Keratinocyte (primary cell): ENCODE measurements at regions not wholly inside any gene's neighbourhood (a gene's known extent, or its start where the extent isn't known, plus 50 kb on each side); places are given as distances from the start of the nearest gene placed in this dataset.

Experiments
- DNase-seq: peaks from one replicate; pipeline ENCODE4 v3.0.0-alpha.2; 2011; ENCODE audit warnings: low read depth, missing footprints, low spot score
- FAIRE-seq: peaks from 2 replicates; lab custom pipeline; 2011; peaks lifted over from hg19 to GRCh38; lab: Jason Lieb, UNC
- H2AFZ ChIP-seq: 2 replicates; pipeline ENCODE4 v1.6.0; 2012; ENCODE audit warnings: low read length, control low read depth, inconsistent platforms; ENCODE audit not compliant: control insufficient read depth
- H3K27ac ChIP-seq: 2 replicates; pipeline ENCODE4 v1.5.1; 2011; ENCODE audit warnings: low read length; ENCODE audit not compliant: control insufficient read depth, insufficient read depth
- H3K27me3 ChIP-seq: 3 replicates; pipeline ENCODE4 v1.6.0; 2011; ENCODE audit warnings: low read length; ENCODE audit not compliant: control insufficient read depth, insufficient read depth; ENCODE audit errors: extremely low read depth
- H3K36me3 ChIP-seq, 2 experiments: 2 replicates in 1 of 2; 3 replicates in 1 of 2; pipeline ENCODE4 v1.5.1; 2011; ENCODE audit warnings: low read length in 2 of 2, mild to moderate bottlenecking in 1 of 2; ENCODE audit not compliant: control insufficient read depth in 2 of 2, insufficient read depth in 2 of 2; ENCODE audit errors: extremely low read depth in 1 of 2
- H3K4me1 ChIP-seq: 3 replicates; pipeline ENCODE4 v1.5.1; 2011; ENCODE audit warnings: low read length; ENCODE audit not compliant: control insufficient read depth, insufficient read depth; ENCODE audit errors: extremely low read depth
- H3K4me2 ChIP-seq: 3 replicates; pipeline ENCODE4 v1.6.0; 2011; ENCODE audit warnings: low read depth, low read length; ENCODE audit not compliant: control insufficient read depth, insufficient read depth; ENCODE audit errors: extremely low read depth
- H3K4me3 ChIP-seq, 3 experiments: fragments of 200-600 bp in 1 of 3; sonication (generic) in 1 of 3; 2 replicates in 2 of 3; 3 replicates in 1 of 3; pipeline ENCODE4 v1.5.1; 2011 to 2016; ENCODE audit warnings: low read length in 3 of 3, mild to moderate bottlenecking in 3 of 3, control low read depth in 2 of 3, inconsistent platforms in 1 of 3, low read depth in 1 of 3, mixed read lengths in 1 of 3, mixed run types in 1 of 3, moderate library complexity in 1 of 3; ENCODE audit not compliant: control insufficient read depth in 2 of 3, insufficient read depth in 2 of 3; ENCODE audit errors: extremely low read depth in 1 of 3
- H3K79me2 ChIP-seq: 2 replicates; pipeline ENCODE4 v1.6.0; 2012; ENCODE audit warnings: low read length; ENCODE audit not compliant: control insufficient read depth, insufficient read depth
- H3K9ac ChIP-seq: 3 replicates; pipeline ENCODE4 v1.6.0; 2011; ENCODE audit warnings: low read length; ENCODE audit not compliant: control insufficient read depth, insufficient read depth; ENCODE audit errors: extremely low read depth
- H3K9me1 ChIP-seq: 3 replicates; pipeline ENCODE4 v1.6.0; 2011; ENCODE audit warnings: low read length; ENCODE audit not compliant: control insufficient read depth, insufficient read depth; ENCODE audit errors: extremely low read depth
- H3K9me3 ChIP-seq: 2 replicates; pipeline ENCODE4 v1.5.1; 2012; ENCODE audit warnings: low read depth, low read length; ENCODE audit not compliant: control insufficient read depth
- H4K20me1 ChIP-seq: 3 replicates; pipeline ENCODE4 v1.6.0; 2011; ENCODE audit warnings: low read length; ENCODE audit not compliant: control insufficient read depth, insufficient read depth; ENCODE audit errors: extremely low read depth
- CTCF ChIP-seq, 3 experiments: IDR thresholded peaks in 1 of 3; conservative IDR thresholded peaks in 1 of 3; optimal IDR thresholded peaks in 1 of 3; 2 replicates in 2 of 3; 3 replicates in 1 of 3; pipeline versions ENCODE3 to v1.5.1; 2011; ENCODE audit warnings: low read length in 3 of 3, mild to moderate bottlenecking in 3 of 3, moderate library complexity in 2 of 3, control low read depth in 1 of 3, inconsistent platforms in 1 of 3; ENCODE audit not compliant: insufficient read depth in 2 of 3; ENCODE audit errors: extremely low read depth in 1 of 3
- EZH2 ChIP-seq: IDR thresholded peaks from one replicate; pipeline ENCODE4 v1.6.1; 2012; ENCODE audit warnings: inconsistent platforms, mild to moderate bottlenecking, low read length, moderate library complexity
- dilution Hi-C: fragments of 300-500 bp; cut with MboI; formaldehyde crosslinking; loops from one replicate; pipeline ENCODE4 v1.7.0; 2020; ENCODE audit warnings: low sequenced_read_pairs; ENCODE audit not compliant: extremely low pct_ligation_motif_present

DNA sequence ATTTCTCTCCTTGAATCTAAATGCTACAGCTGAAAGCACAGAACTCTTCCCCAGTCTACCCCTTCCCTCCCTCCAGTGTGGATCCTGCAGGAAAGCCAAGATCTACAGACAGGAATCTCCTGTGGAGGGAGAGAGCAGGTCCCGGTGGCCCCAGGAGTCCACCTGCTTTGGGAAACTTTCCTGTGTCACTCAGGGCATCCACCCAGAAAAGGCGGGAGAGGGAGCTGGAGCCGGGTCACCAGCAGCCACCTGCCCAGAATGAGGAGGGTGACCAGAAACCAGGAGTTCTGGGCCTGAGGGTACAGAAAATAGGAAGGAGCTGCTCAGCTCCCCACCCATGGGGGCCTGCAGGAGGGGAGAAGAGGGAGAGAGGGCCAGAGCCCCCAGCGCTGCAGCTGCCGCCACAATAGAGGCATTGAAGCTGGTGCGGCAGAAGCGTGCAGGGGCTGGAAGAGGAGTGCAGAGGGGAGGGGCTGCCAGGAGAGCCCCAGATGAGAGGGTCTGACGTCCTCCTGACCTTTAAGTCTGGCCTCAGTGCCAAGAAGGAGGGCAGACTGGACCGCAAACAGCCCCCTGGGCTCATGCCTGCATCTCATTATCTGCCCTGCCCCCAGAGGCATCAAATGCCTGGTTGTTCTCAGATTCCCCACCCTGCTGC, 56.3 kb upstream of the TMEM72 start:
- no peak for DNase-seq
- Histone ChIP-seq H3K27ac (no peak overlapping the region), H3K4me3 (no peak overlapping the region), H3K79me2 (no peaks in the 10 kb centered on the region), H3K9ac (no peak overlapping the region), H3K4me1 (no peaks in the 10 kb centered on the region), H3K4me2 (no peak overlapping the region), H3K9me3 (no peaks in the 10 kb centered on the region), H4K20me1 (no peaks in the 10 kb centered on the region), H3K9me1 (no peaks in the 10 kb centered on the region), H3K36me3 (no peaks in the 10 kb centered on the region), H3K27me3 (no peaks in the 10 kb centered on the region), H2AFZ (no peak overlapping the region)
- no peak for FAIRE-seq
- dilution Hi-C loops = no loop called here
- TF ChIP-seq EZH2 (no peak), CTCF (optimal IDR thresholded peaks at IDR 0.05 in 1 of 3, IDR thresholded peaks at IDR 0.05 in 1 of 3, conservative IDR thresholded peaks at IDR 0.05 in 1 of 3; ENCODE audit: extremely low read depth in 1 of 3, insufficient read depth in 2 of 3, low read length in 3 of 3) (no peak)

DNA sequence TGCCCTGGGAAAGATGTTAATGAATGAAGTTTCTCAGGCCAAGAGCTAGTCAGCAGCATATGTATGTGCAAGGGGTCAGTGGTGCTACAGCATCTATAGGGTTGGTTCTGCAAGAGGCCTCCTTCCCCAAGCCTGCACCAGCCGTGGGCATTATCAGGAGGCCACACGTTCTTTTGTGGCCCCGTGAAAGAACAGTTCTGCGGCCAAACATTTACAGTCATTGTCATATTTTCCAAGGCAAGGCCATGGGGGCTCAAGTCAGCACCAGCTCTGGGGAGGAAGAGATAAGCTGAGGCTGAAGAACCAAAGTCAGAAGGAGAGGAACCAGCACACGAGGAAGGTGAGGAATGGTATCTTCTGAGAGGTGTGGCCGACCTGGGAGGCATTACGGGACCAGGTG, 54.4 kb upstream of the TMEM72 start:
- dilution Hi-C loops = no loop called here
- Histone ChIP-seq H3K27me3 (no peaks in the 10 kb centered on the region), H3K36me3 (no peaks in the 10 kb centered on the region), H3K4me2 (no peak overlapping the region), H3K4me3 (no peak overlapping the region), H3K9ac (no peak overlapping the region), H4K20me1 (no peaks in the 10 kb centered on the region), H3K9me3 (no peaks in the 10 kb centered on the region), H2AFZ (no peak overlapping the region), H3K4me1 (no peaks in the 10 kb centered on the region), H3K27ac (no peak overlapping the region), H3K9me1 (no peaks in the 10 kb centered on the region), H3K79me2 (no peaks in the 10 kb centered on the region)
- no peak for DNase-seq
- FAIRE-seq = no peak
- TF ChIP-seq CTCF (optimal IDR thresholded peaks at IDR 0.05 in 1 of 3, IDR thresholded peaks at IDR 0.05 in 1 of 3, conservative IDR thresholded peaks at IDR 0.05 in 1 of 3; ENCODE audit: extremely low read depth in 1 of 3, insufficient read depth in 2 of 3, low read length in 3 of 3) (no peak), EZH2 (no peak)
